Sigmoid colon (tissue), 4 donors: ENCODE measurements at regions not wholly inside any gene's neighbourhood (a gene's known extent, or its start where the extent isn't known, plus 50 kb on each side); places are given as distances from the start of the nearest gene placed in this dataset.

Experiments
- EP300 ChIP-seq, 4 donors: sonication (generic); formaldehyde crosslinking; IDR thresholded peaks; one replicate each; pipeline ENCODE4 v1.6.1; 2017; ENCODE audit warnings: antibody characterized with exemption in 4 of 4
- TF ChIP-seq, protein P1 (sequence below), 4 experiments: fragments of 450-650 bp in 3 of 4; fragments of 200-600 bp in 1 of 4; IDR thresholded peaks; one replicate each; pipeline ENCODE4 v1.5.1; 2016 to 2019; ENCODE audit warnings: antibody characterized with exemption in 4 of 4, mild to moderate bottlenecking in 3 of 4, moderate library complexity in 2 of 4

DNA sequence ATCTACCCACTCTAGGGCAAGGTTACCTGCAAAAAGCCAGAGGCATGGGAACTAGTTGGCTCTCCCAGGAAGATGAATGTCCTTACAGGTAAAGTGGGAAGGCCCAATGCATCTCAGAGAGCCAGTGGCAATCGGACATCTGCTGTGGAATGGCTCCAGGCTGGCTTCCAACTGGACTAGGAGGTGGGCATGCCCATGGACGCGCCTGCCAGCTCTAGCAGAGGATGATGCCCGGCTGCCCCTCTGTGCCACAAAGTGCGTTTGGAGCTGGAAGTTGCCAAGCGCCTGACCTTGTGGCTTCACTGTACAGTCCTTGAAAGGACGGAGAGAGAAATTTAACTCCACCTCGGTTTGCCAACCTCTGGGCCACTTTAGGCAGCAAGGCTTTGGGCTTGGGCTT is 84.4 kb downstream of the NR2F2 start:
- TF ChIP-seq EP300 (IDR thresholded peaks at IDR 0.05): no peak
- TF ChIP-seq, protein P1, sequence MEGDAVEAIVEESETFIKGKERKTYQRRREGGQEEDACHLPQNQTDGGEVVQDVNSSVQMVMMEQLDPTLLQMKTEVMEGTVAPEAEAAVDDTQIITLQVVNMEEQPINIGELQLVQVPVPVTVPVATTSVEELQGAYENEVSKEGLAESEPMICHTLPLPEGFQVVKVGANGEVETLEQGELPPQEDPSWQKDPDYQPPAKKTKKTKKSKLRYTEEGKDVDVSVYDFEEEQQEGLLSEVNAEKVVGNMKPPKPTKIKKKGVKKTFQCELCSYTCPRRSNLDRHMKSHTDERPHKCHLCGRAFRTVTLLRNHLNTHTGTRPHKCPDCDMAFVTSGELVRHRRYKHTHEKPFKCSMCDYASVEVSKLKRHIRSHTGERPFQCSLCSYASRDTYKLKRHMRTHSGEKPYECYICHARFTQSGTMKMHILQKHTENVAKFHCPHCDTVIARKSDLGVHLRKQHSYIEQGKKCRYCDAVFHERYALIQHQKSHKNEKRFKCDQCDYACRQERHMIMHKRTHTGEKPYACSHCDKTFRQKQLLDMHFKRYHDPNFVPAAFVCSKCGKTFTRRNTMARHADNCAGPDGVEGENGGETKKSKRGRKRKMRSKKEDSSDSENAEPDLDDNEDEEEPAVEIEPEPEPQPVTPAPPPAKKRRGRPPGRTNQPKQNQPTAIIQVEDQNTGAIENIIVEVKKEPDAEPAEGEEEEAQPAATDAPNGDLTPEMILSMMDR (IDR thresholded peaks at IDR 0.05): no peak
